ENCODE measurements at regions not wholly inside any gene's neighbourhood (a gene's known extent, or its start where the extent isn't known, plus 50 kb on each side); places are given as distances from the start of the nearest gene placed in this dataset.

- no peak overlapping the region for H2AFZ ChIP-seq (replicated peaks; ENCODE audit: low read length, poor library complexity)
- H4K91ac ChIP-seq (ENCODE audit: insufficient read depth, low read depth, low read length) = no peak overlapping the region
- H4K8ac ChIP-seq (ENCODE audit: low read depth in 2 of 2, low read length in 2 of 2) = no peak overlapping the region
- H4K20me1 ChIP-seq (ENCODE audit: insufficient read depth, low read length) = no peaks in the 10 kb centered on the region
- ChIA-PET CTCF (no interaction called here), POLR2A (ENCODE audit: unreplicated experiment) (no interaction called here)
- no peak overlapping the region for H3K18ac ChIP-seq (ENCODE audit: low read depth, low read length)
- dilution Hi-C loops (cut with HindIII; ENCODE audit: low sequenced_read_pairs, unreplicated experiment) (no loop called here), intact Hi-C loops (cut with micrococcal nuclease) (no loop called here), in situ Hi-C loops (cut with MboI; ENCODE audit: low sequenced_read_pairs) (no loop called here)
- H2BK5ac ChIP-seq (ENCODE audit: low read depth, low read length, poor library complexity, severe bottlenecking) = no peak overlapping the region
- no TSS peak for BruUV-seq (replicated peaks)
- no peak overlapping the region for H2AK5ac ChIP-seq (ENCODE audit: low read depth, low read length)
- H3K56ac ChIP-seq (ENCODE audit: extremely low read depth, insufficient read depth, low read length) = no peak overlapping the region
- TF ChIP-seq BHLHE40 (IDR thresholded peaks at IDR 0.05; ENCODE audit: low read depth, low read length) (no peak), POLR2A (IDR thresholded peaks at IDR 0.05; ENCODE audit: low read depth, low read length) (no peak), MXI1 (IDR thresholded peaks at IDR 0.05; ENCODE audit: borderline replicate concordance, low read depth, low read length) (no peak), CEBPB (IDR thresholded peaks at IDR 0.05; ENCODE audit: low read depth, low read length) (no peak), USF2 (IDR thresholded peaks at IDR 0.05; ENCODE audit: low read depth, low read length) (no peak), RAD21 (IDR thresholded peaks at IDR 0.05; ENCODE audit: low read length) (no peak), NFE2L2 (IDR thresholded peaks at IDR 0.05; ENCODE audit: low read depth, low read length) (no peak), RFX5 (IDR thresholded peaks at IDR 0.05; ENCODE audit: low read depth, low read length) (no peak), RCOR1 (IDR thresholded peaks at IDR 0.05; ENCODE audit: insufficient replicate concordance, low read length) (no peak), SMC3 (IDR thresholded peaks at IDR 0.05; ENCODE audit: low read depth, low read length) (no peak), FOS (IDR thresholded peaks at IDR 0.05; ENCODE audit: low read depth, low read length) (no peak), MAZ (IDR thresholded peaks at IDR 0.05; ENCODE audit: borderline replicate concordance, low read depth, low read length) (no peak), MAFK (IDR thresholded peaks at IDR 0.05; ENCODE audit: low read depth, low read length) (no peak), CHD1 (IDR thresholded peaks at IDR 0.05; ENCODE audit: low read depth, low read length) (no peak), CTCF (conservative IDR thresholded peaks at IDR 0.05; ENCODE audit: low read depth, low read length) (no peak), ELK1 (IDR thresholded peaks at IDR 0.05; ENCODE audit: borderline replicate concordance, low read depth, low read length) (no peak)
- DNase-seq (no peak), ATAC-seq (ENCODE audit: low read depth) (no peak)
- no CpG with 5 or more reads among the region's 4 CpGs for whole genome bisulfite sequencing, 2 experiments (ENCODE audit: extremely low coverage in 2 of 2, insufficient read length in 1 of 2)
- no peak overlapping the region for H3K4ac ChIP-seq (ENCODE audit: low read depth, low read length)
- H3K27ac ChIP-seq (ENCODE audit: insufficient read depth, low read length) = no peak overlapping the region
- no peak overlapping the region for H3K4me3 ChIP-seq (ENCODE audit: insufficient read depth, low read depth, low read length)
- no peaks in the 10 kb centered on the region for H3K9me1 ChIP-seq (ENCODE audit: insufficient read depth, low read length)
- no peak overlapping the region for H3K4me2 ChIP-seq (ENCODE audit: low read depth, low read length)
- no peaks in the 10 kb centered on the region for H3K36me3 ChIP-seq (ENCODE audit: control insufficient read depth, insufficient read depth, low read length)
- H3K9ac ChIP-seq (ENCODE audit: low read depth, low read length) = no peak overlapping the region
- no peak overlapping the region for H2BK15ac ChIP-seq (ENCODE audit: low read depth, low read length)
- H2AK9ac ChIP-seq (replicated peaks; ENCODE audit: low read depth, low read length, poor library complexity) = no peak overlapping the region
- no peaks in the 10 kb centered on the region for H3K9me3 ChIP-seq (ENCODE audit: control insufficient read depth, insufficient read depth, low read length)
- H2BK120ac ChIP-seq (ENCODE audit: low read depth, low read length) = no peak overlapping the region
- no peak overlapping the region for H2BK20ac ChIP-seq (ENCODE audit: low read depth, low read length)
- H4K5ac ChIP-seq (ENCODE audit: low read depth, low read length) = no peak overlapping the region
- no peaks in the 10 kb centered on the region for H3K27me3 ChIP-seq (ENCODE audit: control insufficient read depth, insufficient read depth, low read length)
- no peaks in the 10 kb centered on the region for H3K4me1 ChIP-seq (ENCODE audit: control insufficient read depth, insufficient read depth, low read length)
- H3K23ac ChIP-seq (ENCODE audit: low read depth, low read length) = no peak overlapping the region
- H3K14ac ChIP-seq (replicated peaks; ENCODE audit: low read depth, low read length) = no peak overlapping the region
- H3K79me1 ChIP-seq (ENCODE audit: low read depth in 1 of 2, low read length in 2 of 2) = no peaks in the 10 kb centered on the region
Observed at GRCh38 chr2:155830817-155831579, 501.5 kb downstream of the NR4A2 start.

All from IMR-90 (cell line).